Type B pancreatic cell (in vitro differentiated cells): ENCODE measurements at regions not wholly inside any gene's neighbourhood (a gene's known extent, or its start where the extent isn't known, plus 50 kb on each side); places are given as distances from the start of the nearest gene placed in this dataset.

ENCODE experiments used
- DNase-seq: peaks from one replicate; pipeline ENCODE4 v3.0.0; 2021; ENCODE audit warnings: mixed read lengths; ENCODE audit not compliant: unreplicated experiment; ENCODE audit errors: extremely low spot score
- H3K27ac Mint-ChIP-seq: 2 replicates; pipeline ENCODE4 v1.8.0; 2021; ENCODE audit warnings: mild to moderate bottlenecking, mixed read lengths
- H3K27me3 Mint-ChIP-seq: 2 replicates; pipeline ENCODE4 v1.8.0; 2021; ENCODE audit warnings: mixed read lengths
- H3K36me3 Mint-ChIP-seq: 2 replicates; pipeline ENCODE4 v1.8.0; 2021; ENCODE audit warnings: mixed read lengths
- H3K4me1 Mint-ChIP-seq: one replicate; pipeline ENCODE4 v1.8.0; 2021; ENCODE audit warnings: mixed read lengths; ENCODE audit not compliant: unreplicated experiment
- H3K4me3 Mint-ChIP-seq: 2 replicates; pipeline ENCODE4 v1.8.0; 2021; ENCODE audit warnings: mild to moderate bottlenecking, mixed read lengths
- H3K9me3 Mint-ChIP-seq: 2 replicates; pipeline ENCODE4 v1.8.0; 2021; ENCODE audit warnings: mixed read lengths
- TF ChIP-seq, protein P1 (sequence below): fragments of 200-600 bp; sonication (generic); conservative IDR thresholded peaks from 2 replicates; pipeline ENCODE4 v1.5.0; 2021; ENCODE audit warnings: antibody characterized with exemption, mild to moderate bottlenecking

DNA sequence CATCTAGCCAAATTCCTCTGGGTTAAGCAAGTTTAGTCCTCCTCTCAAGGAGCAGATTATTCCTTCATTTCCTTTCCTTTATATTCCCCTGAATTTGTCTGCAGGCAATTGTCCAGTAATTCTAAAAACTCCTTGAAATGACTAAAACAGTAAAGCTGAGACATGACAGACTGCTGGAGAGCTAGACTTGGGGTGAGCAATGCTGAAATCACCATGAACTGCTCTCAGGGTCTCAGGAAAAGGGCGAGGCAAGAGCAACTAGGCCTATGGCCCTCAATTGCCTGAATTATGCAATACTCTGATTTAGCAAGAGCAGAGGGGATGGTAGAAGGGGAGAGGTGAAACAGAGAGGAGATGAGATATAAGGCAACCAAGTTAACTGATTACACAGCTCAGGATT, 172.9 kb upstream of the NREP start:
- no peaks in the 10 kb centered on the region for H3K27me3 Mint-ChIP-seq
- DNase-seq: no peak
- TF ChIP-seq, protein P1, sequence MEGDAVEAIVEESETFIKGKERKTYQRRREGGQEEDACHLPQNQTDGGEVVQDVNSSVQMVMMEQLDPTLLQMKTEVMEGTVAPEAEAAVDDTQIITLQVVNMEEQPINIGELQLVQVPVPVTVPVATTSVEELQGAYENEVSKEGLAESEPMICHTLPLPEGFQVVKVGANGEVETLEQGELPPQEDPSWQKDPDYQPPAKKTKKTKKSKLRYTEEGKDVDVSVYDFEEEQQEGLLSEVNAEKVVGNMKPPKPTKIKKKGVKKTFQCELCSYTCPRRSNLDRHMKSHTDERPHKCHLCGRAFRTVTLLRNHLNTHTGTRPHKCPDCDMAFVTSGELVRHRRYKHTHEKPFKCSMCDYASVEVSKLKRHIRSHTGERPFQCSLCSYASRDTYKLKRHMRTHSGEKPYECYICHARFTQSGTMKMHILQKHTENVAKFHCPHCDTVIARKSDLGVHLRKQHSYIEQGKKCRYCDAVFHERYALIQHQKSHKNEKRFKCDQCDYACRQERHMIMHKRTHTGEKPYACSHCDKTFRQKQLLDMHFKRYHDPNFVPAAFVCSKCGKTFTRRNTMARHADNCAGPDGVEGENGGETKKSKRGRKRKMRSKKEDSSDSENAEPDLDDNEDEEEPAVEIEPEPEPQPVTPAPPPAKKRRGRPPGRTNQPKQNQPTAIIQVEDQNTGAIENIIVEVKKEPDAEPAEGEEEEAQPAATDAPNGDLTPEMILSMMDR: no peak
- H3K4me1 Mint-ChIP-seq: peaks cover 13% of the 10 kb centered on the region
- no peak overlapping the region for H3K27ac Mint-ChIP-seq
- H3K9me3 Mint-ChIP-seq: no peaks in the 10 kb centered on the region
- H3K4me3 Mint-ChIP-seq: no peak overlapping the region
- no peaks in the 10 kb centered on the region for H3K36me3 Mint-ChIP-seq

DNA sequence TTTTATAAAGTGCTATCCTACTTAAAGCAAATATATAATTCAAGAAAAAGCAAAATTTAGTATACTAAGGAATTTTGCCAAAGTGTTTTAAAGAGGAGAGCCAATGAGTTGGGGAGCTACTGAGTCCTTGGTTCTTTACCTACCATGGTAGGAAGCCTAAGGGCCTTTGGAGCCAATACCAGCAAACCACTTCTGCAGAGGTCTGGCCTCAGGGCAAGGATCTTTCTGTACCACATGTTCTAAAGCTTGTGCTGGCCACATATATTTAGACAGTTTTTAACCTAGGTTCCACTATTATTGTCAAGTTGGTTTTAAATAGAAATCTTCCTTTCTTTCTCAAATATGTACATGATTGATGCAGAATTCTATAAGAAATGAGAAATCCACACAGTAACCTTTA, 172.3 kb upstream of the NREP start:
- no peaks in the 10 kb centered on the region for H3K36me3 Mint-ChIP-seq
- no peaks in the 10 kb centered on the region for H3K9me3 Mint-ChIP-seq
- peaks cover 13% of the 10 kb centered on the region for H3K4me1 Mint-ChIP-seq
- no peaks in the 10 kb centered on the region for H3K27me3 Mint-ChIP-seq
- no peak overlapping the region for H3K4me3 Mint-ChIP-seq
- no peak overlapping the region for H3K27ac Mint-ChIP-seq
- TF ChIP-seq, protein P1: no peak
- DNase-seq: no peak

DNA sequence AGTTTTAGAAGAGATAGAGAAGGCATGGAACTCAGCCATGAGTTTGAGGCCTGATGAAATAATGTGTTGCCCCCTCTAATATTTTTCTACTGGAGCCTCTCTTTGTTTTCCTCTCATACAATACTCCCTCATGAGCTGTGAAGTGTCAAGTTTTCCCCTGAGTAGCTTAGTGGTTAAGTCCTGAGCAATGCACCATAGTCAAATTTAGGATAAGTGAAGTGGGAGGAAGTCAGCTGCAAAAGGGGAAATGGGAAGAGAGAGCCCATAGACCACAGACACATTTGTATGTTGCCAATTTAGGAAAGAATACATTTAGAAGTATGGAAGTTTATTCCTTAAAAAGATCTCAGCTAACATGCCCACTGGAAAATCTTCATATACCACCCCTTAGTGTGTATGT, 171.5 kb upstream of the NREP start:
- no peak overlapping the region for H3K27ac Mint-ChIP-seq
- no peaks in the 10 kb centered on the region for H3K9me3 Mint-ChIP-seq
- H3K4me3 Mint-ChIP-seq: no peak overlapping the region
- TF ChIP-seq, protein P1: no peak
- peaks cover 13% of the 10 kb centered on the region for H3K4me1 Mint-ChIP-seq
- no peaks in the 10 kb centered on the region for H3K27me3 Mint-ChIP-seq
- H3K36me3 Mint-ChIP-seq: no peaks in the 10 kb centered on the region
- no peak for DNase-seq

DNA sequence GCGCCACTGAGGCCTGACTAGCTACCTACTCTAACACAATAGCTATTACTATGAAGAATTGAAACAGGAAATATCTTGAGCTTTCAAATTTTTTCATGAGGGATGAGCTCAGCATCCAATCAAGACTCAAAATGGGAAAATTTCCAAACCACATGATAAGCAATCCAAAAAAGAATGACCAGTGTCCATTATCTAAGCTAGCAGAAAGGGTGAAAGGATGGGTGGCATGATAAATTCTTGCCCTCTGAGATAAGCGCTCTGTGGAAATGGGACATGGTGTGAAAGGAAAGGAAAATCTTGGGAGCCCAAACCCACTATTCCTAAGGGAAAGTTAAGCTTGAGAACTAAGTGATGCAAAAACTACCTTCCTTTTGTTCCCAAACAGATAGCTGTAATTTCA, 170.2 kb upstream of the NREP start:
- no peak overlapping the region for H3K27ac Mint-ChIP-seq
- H3K27me3 Mint-ChIP-seq: no peaks in the 10 kb centered on the region
- H3K36me3 Mint-ChIP-seq: no peaks in the 10 kb centered on the region
- no peaks in the 10 kb centered on the region for H3K9me3 Mint-ChIP-seq
- TF ChIP-seq, protein P1: no peak
- peaks cover 7% of the 10 kb centered on the region for H3K4me1 Mint-ChIP-seq
- DNase-seq: no peak
- H3K4me3 Mint-ChIP-seq: no peak overlapping the region

DNA sequence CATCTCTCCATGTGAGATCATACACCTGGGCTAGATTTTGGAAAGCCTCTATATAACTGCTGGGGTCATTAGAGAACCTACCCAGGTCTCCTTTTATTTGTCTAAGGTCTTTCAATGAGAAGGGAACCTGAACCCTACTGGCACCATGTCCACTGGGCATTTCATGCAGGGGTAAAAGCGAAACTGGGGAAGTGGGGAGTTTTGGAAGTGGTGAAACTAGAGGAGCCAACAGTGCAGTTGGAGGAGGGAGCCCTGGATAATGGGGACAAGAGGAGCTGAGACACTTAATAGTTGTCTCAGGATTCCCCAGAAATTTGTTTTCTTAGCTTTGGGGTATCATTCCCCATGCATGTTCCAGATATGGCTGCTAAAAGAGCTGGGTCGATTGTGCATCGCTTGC, 169.0 kb upstream of the NREP start:
- Mint-ChIP-seq H3K9me3 (no peaks in the 10 kb centered on the region), H3K27ac (no peak overlapping the region)

More for the DNA sequence above, 169.0 kb upstream of the NREP start:
- TF ChIP-seq, protein P1: no peak
- Mint-ChIP-seq H3K4me1 (peaks cover 7% of the 10 kb centered on the region), H3K27me3 (no peaks in the 10 kb centered on the region), H3K36me3 (no peaks in the 10 kb centered on the region), H3K4me3 (no peak overlapping the region)
- no peak for DNase-seq
